ENCODE measurements at regions not wholly inside any gene's neighbourhood (a gene's known extent, or its start where the extent isn't known, plus 50 kb on each side); places are given as distances from the start of the nearest gene placed in this dataset.

DNA sequence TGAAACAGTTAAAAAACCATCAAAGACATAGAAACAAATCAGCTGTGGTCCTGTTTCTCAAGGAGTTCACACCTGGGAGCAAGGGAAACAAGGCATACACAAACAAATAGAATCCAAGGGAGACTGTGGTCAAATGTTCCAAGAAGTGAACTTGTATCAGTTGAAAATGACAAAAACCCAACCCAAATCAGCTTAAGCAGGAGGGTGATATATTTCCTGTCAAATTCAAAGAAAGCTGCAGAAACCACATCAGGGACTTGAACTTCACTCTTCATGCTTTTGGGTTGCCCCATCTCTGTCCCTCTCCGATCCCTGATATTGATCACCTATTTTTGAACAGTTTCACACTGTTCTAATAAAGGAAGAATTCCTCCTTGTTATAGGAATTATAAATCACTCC is 148.6 kb upstream of the FMR1 start:
- TF ChIP-seq EP300 (IDR thresholded peaks at IDR 0.05) (no peak), POLR2A (IDR thresholded peaks at IDR 0.05) (no peak)
- TF ChIP-seq, protein P1, sequence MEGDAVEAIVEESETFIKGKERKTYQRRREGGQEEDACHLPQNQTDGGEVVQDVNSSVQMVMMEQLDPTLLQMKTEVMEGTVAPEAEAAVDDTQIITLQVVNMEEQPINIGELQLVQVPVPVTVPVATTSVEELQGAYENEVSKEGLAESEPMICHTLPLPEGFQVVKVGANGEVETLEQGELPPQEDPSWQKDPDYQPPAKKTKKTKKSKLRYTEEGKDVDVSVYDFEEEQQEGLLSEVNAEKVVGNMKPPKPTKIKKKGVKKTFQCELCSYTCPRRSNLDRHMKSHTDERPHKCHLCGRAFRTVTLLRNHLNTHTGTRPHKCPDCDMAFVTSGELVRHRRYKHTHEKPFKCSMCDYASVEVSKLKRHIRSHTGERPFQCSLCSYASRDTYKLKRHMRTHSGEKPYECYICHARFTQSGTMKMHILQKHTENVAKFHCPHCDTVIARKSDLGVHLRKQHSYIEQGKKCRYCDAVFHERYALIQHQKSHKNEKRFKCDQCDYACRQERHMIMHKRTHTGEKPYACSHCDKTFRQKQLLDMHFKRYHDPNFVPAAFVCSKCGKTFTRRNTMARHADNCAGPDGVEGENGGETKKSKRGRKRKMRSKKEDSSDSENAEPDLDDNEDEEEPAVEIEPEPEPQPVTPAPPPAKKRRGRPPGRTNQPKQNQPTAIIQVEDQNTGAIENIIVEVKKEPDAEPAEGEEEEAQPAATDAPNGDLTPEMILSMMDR (IDR thresholded peaks at IDR 0.05): no peak

All from ovary (tissue), 3 donors.